SK-N-SH treated with all-trans-retinoic acid at 6 μM for 48 hours (cell line): ENCODE measurements at regions not wholly inside any gene's neighbourhood (a gene's known extent, or its start where the extent isn't known, plus 50 kb on each side); places are given as distances from the start of the nearest gene placed in this dataset.

Source experiments
- ATAC-seq: fragments of 200-7000 bp; cut with Tn5 transposase; 3 replicates; pipeline ENCODE4 v1.9.1; 2020; ENCODE audit warnings: mild to moderate bottlenecking, moderate library complexity
- ARNTL ChIP-seq: fragments of 450-650 bp; formaldehyde crosslinking; IDR thresholded peaks from 2 replicates; pipeline ENCODE4 v1.5.0; 2020; ENCODE audit warnings: low read depth, mild to moderate bottlenecking, moderate library complexity, borderline replicate concordance
- CSDC2 ChIP-seq: fragments of 250-450 bp; sonication (Bioruptor Pico); IDR thresholded peaks from 2 replicates; pipeline ENCODE4 v1.5.0; 2020; ENCODE audit warnings: mild to moderate bottlenecking, moderate library complexity
- ESRRG ChIP-seq: fragments of 250-450 bp; sonication (Bioruptor Pico); IDR thresholded peaks from 2 replicates; pipeline ENCODE4 v1.6.1; 2021; ENCODE audit warnings: mild to moderate bottlenecking
- GLIS3 ChIP-seq: fragments of 250-450 bp; sonication (Bioruptor Pico); IDR thresholded peaks from 2 replicates; pipeline ENCODE4 v1.5.0; 2020; ENCODE audit warnings: mild to moderate bottlenecking, moderate library complexity
- ISL1 ChIP-seq: fragments of 250-450 bp; sonication (Bioruptor Pico); IDR thresholded peaks from 2 replicates; pipeline ENCODE4 v2.1.2; 2022; ENCODE audit warnings: mild to moderate bottlenecking, moderate library complexity
- OSR1 ChIP-seq: fragments of 250-450 bp; sonication (Bioruptor Pico); IDR thresholded peaks from 2 replicates; pipeline ENCODE4 v1.8.0; 2022; ENCODE audit warnings: moderate library complexity, mild to moderate bottlenecking, inconsistent platforms
- PATZ1 ChIP-seq: fragments of 250-450 bp; sonication (Bioruptor Pico); IDR thresholded peaks from 2 replicates; pipeline ENCODE4 v1.8.0; 2020; ENCODE audit warnings: mild to moderate bottlenecking, moderate library complexity, borderline replicate concordance
- POU6F1 ChIP-seq: fragments of 250-450 bp; sonication (Bioruptor Pico); IDR thresholded peaks from 2 replicates; pipeline ENCODE4 v1.8.0; 2021; ENCODE audit warnings: low read depth, mild to moderate bottlenecking, moderate library complexity, borderline replicate concordance
- PPARA ChIP-seq: fragments of 250-450 bp; sonication (Bioruptor Pico); IDR thresholded peaks from 2 replicates; pipeline ENCODE4 v1.5.0; 2020; ENCODE audit warnings: mild to moderate bottlenecking, borderline replicate concordance
- RARB ChIP-seq: fragments of 250-450 bp; sonication (Bioruptor Pico); IDR thresholded peaks from 2 replicates; pipeline ENCODE4 v1.8.0; 2021; ENCODE audit warnings: mild to moderate bottlenecking, moderate library complexity
- SNAI2 ChIP-seq: fragments of 250-450 bp; sonication (Bioruptor Pico); IDR thresholded peaks from 2 replicates; pipeline ENCODE4 v1.5.0; 2020; ENCODE audit warnings: mild to moderate bottlenecking, moderate library complexity
- TCF4 ChIP-seq: fragments of 250-450 bp; sonication (Bioruptor Pico); IDR thresholded peaks from 2 replicates; pipeline ENCODE4 v1.8.0; 2021; ENCODE audit warnings: mild to moderate bottlenecking, moderate library complexity, borderline replicate concordance
- TOX ChIP-seq: fragments of 250-450 bp; sonication (Bioruptor Pico); IDR thresholded peaks from 2 replicates; pipeline ENCODE4 v1.8.0; 2021; ENCODE audit warnings: mild to moderate bottlenecking, moderate library complexity, borderline replicate concordance
- TSHZ2 ChIP-seq: fragments of 250-450 bp; sonication (Bioruptor Pico); IDR thresholded peaks from 2 replicates; pipeline ENCODE4 v1.5.0; 2020; ENCODE audit warnings: mild to moderate bottlenecking, moderate library complexity
- ZC3H10 ChIP-seq: fragments of 250-450 bp; sonication (Bioruptor Pico); IDR thresholded peaks from 2 replicates; pipeline ENCODE4 v1.5.1; 2021; ENCODE audit warnings: mild to moderate bottlenecking, moderate library complexity
- ZFP30 ChIP-seq: fragments of 450-650 bp; formaldehyde crosslinking; IDR thresholded peaks from 2 replicates; pipeline ENCODE4 v1.5.0; 2022; ENCODE audit warnings: mild to moderate bottlenecking, moderate library complexity
- ZNF565 ChIP-seq: fragments of 450-650 bp; formaldehyde crosslinking; conservative IDR thresholded peaks from 2 replicates; pipeline ENCODE4 v1.5.0; 2020; ENCODE audit warnings: low read depth, mild to moderate bottlenecking, moderate library complexity
- ZNF70 ChIP-seq: fragments of 450-650 bp; formaldehyde crosslinking; IDR thresholded peaks from 2 replicates; pipeline ENCODE4 v1.5.0; 2020; ENCODE audit warnings: mild to moderate bottlenecking, moderate library complexity
- ZNF8 ChIP-seq: fragments of 450-650 bp; formaldehyde crosslinking; IDR thresholded peaks from 2 replicates; pipeline ENCODE4 v1.5.0; 2020; ENCODE audit warnings: mild to moderate bottlenecking, moderate library complexity
- TF ChIP-seq, protein P1 (sequence below): fragments of 250-450 bp; sonication (Bioruptor Pico); IDR thresholded peaks from 2 replicates; pipeline ENCODE4 v1.5.1; 2020; ENCODE audit warnings: low read depth, mild to moderate bottlenecking, moderate library complexity
- TF ChIP-seq, protein P2 (sequence below): fragments of 250-450 bp; sonication (Bioruptor Pico); IDR thresholded peaks from 2 replicates; pipeline ENCODE4 v1.5.1; 2021; ENCODE audit warnings: mild to moderate bottlenecking, moderate library complexity

GRCh38 chr5:63261695-63262094 is 683.1 kb downstream of the LRRC70 start:
- TF ChIP-seq, protein P1, sequence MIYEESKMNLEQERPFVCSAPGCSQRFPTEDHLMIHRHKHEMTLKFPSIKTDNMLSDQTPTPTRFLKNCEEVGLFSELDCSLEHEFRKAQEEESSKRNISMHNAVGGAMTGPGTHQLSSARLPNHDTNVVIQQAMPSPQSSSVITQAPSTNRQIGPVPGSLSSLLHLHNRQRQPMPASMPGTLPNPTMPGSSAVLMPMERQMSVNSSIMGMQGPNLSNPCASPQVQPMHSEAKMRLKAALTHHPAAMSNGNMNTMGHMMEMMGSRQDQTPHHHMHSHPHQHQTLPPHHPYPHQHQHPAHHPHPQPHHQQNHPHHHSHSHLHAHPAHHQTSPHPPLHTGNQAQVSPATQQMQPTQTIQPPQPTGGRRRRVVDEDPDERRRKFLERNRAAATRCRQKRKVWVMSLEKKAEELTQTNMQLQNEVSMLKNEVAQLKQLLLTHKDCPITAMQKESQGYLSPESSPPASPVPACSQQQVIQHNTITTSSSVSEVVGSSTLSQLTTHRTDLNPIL (CRISPR knock-in tag): no peak
- TF ChIP-seq GLIS3 (no peak), ZNF565 (CRISPR knock-in tag) (no peak), PPARA (no peak), SNAI2 (CRISPR knock-in tag) (no peak), ZNF70 (CRISPR knock-in tag) (no peak), TCF4 (CRISPR knock-in tag) (no peak), CSDC2 (no peak), ESRRG (CRISPR knock-in tag) (no peak), RARB (CRISPR knock-in tag) (no peak), ZC3H10 (CRISPR knock-in tag) (no peak), OSR1 (no peak), TSHZ2 (CRISPR knock-in tag) (no peak)
- TF ChIP-seq, protein P2, sequence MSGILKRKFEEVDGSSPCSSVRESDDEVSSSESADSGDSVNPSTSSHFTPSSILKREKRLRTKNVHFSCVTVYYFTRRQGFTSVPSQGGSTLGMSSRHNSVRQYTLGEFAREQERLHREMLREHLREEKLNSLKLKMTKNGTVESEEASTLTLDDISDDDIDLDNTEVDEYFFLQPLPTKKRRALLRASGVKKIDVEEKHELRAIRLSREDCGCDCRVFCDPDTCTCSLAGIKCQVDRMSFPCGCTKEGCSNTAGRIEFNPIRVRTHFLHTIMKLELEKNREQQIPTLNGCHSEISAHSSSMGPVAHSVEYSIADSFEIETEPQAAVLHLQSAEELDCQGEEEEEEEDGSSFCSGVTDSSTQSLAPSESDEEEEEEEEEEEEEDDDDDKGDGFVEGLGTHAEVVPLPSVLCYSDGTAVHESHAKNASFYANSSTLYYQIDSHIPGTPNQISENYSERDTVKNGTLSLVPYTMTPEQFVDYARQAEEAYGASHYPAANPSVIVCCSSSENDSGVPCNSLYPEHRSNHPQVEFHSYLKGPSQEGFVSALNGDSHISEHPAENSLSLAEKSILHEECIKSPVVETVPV: no peak
- TF ChIP-seq, all 23 proteins: peak for 0
- ATAC-seq: peak; percentile 21

GRCh38 chr5:63255594-63255993 is 677.0 kb downstream of the LRRC70 start:
- ATAC-seq: no peak
- TF ChIP-seq ZNF565 (CRISPR knock-in tag) (no peak), TCF4 (CRISPR knock-in tag) (no peak), PATZ1 (no peak), SNAI2 (CRISPR knock-in tag) (no peak), ISL1 (CRISPR knock-in tag) (no peak), TOX (CRISPR knock-in tag) (no peak), ZC3H10 (CRISPR knock-in tag) (no peak), CSDC2 (no peak), ZFP30 (CRISPR knock-in tag) (no peak), ZNF8 (CRISPR knock-in tag) (no peak), ARNTL (CRISPR knock-in tag) (no peak), ZNF70 (CRISPR knock-in tag) (no peak), POU6F1 (CRISPR knock-in tag) (no peak), OSR1 (no peak), RARB (CRISPR knock-in tag) (no peak), PPARA (no peak)
- TF ChIP-seq, protein P2: no peak
- TF ChIP-seq, protein P1 (CRISPR knock-in tag): no peak
